Left ventricle myocardium inferior (tissue), 1 donor: ENCODE measurements at regions not wholly inside any gene's neighbourhood (a gene's known extent, or its start where the extent isn't known, plus 50 kb on each side); places are given as distances from the start of the nearest gene placed in this dataset.

Source experiments
- DNase-seq: peaks from one replicate; pipeline ENCODE4 v3.0.0-alpha.2; 2020
- H3K27ac ChIP-seq: fragments of 200-600 bp; replicated peaks from 2 replicates; pipeline ENCODE4 v1.8.0; 2021
- H3K27me3 ChIP-seq: fragments of 200-600 bp; 2 replicates; pipeline ENCODE4 v1.8.0; 2021; ENCODE audit warnings: low read depth
- H3K36me3 ChIP-seq: fragments of 200-600 bp; 2 replicates; pipeline ENCODE4 v1.8.0; 2021
- H3K4me1 ChIP-seq: fragments of 200-600 bp; 2 replicates; pipeline ENCODE4 v1.8.0; 2021
- H3K4me3 ChIP-seq: fragments of 200-600 bp; 2 replicates; pipeline ENCODE4 v1.8.0; 2021; ENCODE audit warnings: mild to moderate bottlenecking, moderate library complexity
- H3K9me3 ChIP-seq: fragments of 200-600 bp; replicated peaks from 2 replicates; pipeline ENCODE4 v1.8.0; 2021
- intact Hi-C: fragments of 100-400 bp; cut with micrococcal nuclease; formaldehyde crosslinking; loops from one replicate; pipeline ENCODE4 v1.11.0; 2022
- TF ChIP-seq, protein P1 (sequence below): fragments of 200-600 bp; IDR thresholded peaks from 2 replicates; pipeline ENCODE4 v1.8.0; 2021; ENCODE audit warnings: antibody characterized with exemption, mild to moderate bottlenecking, borderline replicate concordance
- donor health status: DM: no; HTN: yes; CAD: no; lungs with severe emphysema.

DNA sequence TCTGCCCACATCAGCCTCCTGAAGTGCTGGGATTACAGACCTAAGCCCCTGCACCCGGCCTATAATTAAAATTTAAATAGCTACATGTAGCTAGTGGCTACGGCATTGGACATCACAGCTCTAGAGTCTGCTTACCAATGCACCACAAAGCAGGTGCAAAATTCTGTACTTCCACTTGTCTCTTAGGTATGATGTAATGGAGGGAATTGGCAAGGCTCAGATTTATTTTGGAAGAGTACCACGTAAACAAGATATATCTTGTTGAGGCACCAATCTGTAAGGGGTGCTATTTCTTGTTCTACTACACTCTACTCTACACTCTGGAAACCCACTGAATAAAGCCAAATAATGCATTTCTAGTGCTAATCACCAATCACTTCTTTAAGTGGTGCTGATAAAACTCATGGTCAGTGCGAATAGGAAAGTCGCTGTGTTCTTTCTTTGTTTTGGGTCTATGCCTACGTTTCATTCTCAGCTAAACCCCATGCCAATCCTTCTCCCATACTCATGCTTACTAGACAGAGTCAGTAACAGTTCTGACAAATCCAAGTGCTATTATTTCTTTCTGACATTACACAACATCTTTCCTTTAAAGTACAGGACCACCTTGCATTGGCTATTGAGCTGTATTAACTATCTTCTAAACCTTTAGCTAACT, 92.3 kb downstream of the GC start:
- H3K27ac ChIP-seq = no peak overlapping the region

DNA sequence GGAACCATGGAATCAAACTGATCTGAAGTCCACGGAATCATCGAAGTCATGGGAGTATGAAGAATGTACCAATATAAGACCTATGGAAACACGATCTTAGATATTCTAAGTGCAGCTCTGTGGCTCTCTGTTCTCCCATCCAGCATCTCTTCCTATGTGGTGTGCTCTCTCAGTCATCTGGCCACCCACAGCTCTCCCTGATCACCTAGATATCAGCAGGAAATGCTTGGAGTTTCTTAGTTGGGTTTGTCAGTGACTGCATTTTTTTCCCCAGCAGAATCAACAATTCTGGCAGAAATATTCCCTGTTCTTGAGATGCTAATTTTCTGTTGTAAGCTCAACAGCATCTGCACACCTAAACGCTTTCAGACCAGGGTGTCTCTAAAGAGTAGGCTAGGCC, 94.1 kb downstream of the GC start:
- Histone ChIP-seq H3K4me1 (no peaks in the 10 kb centered on the region), H3K9me3 (no peaks in the 10 kb centered on the region), H3K4me3 (no peak overlapping the region), H3K27me3 (no peaks in the 10 kb centered on the region), H3K27ac (no peak overlapping the region), H3K36me3 (no peaks in the 10 kb centered on the region)
- intact Hi-C loops = no loop called here
- DNase-seq = no peak
- TF ChIP-seq, protein P1, sequence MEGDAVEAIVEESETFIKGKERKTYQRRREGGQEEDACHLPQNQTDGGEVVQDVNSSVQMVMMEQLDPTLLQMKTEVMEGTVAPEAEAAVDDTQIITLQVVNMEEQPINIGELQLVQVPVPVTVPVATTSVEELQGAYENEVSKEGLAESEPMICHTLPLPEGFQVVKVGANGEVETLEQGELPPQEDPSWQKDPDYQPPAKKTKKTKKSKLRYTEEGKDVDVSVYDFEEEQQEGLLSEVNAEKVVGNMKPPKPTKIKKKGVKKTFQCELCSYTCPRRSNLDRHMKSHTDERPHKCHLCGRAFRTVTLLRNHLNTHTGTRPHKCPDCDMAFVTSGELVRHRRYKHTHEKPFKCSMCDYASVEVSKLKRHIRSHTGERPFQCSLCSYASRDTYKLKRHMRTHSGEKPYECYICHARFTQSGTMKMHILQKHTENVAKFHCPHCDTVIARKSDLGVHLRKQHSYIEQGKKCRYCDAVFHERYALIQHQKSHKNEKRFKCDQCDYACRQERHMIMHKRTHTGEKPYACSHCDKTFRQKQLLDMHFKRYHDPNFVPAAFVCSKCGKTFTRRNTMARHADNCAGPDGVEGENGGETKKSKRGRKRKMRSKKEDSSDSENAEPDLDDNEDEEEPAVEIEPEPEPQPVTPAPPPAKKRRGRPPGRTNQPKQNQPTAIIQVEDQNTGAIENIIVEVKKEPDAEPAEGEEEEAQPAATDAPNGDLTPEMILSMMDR = no peak

More for the DNA sequence above, 92.3 kb downstream of the GC start:
- Histone ChIP-seq H3K36me3 (no peaks in the 10 kb centered on the region), H3K9me3 (no peaks in the 10 kb centered on the region), H3K4me1 (no peaks in the 10 kb centered on the region), H3K4me3 (no peak overlapping the region), H3K27me3 (no peaks in the 10 kb centered on the region)
- TF ChIP-seq, protein P1 = no peak
- intact Hi-C loops = no loop called here
- no peak for DNase-seq

DNA sequence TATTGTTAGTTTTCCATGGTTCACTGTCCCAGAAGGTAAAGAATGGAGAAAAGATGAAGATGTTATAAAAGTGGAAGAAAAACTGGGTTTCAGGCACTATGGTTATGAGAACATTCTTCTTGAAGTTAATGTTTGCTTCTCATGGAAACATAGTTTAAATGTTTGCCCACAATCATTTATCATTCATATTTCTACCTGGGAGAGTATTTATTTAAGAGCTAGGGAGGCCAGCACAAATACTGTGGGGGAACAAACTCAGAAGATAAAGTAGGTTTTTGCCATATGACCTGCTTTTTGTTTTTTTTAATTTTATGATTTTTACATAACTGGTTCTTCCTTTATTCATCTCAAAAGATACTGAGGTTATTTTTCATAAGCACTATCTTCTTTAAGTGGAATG, 96.8 kb downstream of the GC start:
- no peak for DNase-seq
- H3K9me3 ChIP-seq = no peaks in the 10 kb centered on the region
- H3K27ac ChIP-seq = no peak overlapping the region
- H3K36me3 ChIP-seq = no peaks in the 10 kb centered on the region
- TF ChIP-seq, protein P1 = no peak
- no peaks in the 10 kb centered on the region for H3K4me1 ChIP-seq
- no peaks in the 10 kb centered on the region for H3K27me3 ChIP-seq
- H3K4me3 ChIP-seq = no peak overlapping the region
- intact Hi-C loops = no loop called here

DNA sequence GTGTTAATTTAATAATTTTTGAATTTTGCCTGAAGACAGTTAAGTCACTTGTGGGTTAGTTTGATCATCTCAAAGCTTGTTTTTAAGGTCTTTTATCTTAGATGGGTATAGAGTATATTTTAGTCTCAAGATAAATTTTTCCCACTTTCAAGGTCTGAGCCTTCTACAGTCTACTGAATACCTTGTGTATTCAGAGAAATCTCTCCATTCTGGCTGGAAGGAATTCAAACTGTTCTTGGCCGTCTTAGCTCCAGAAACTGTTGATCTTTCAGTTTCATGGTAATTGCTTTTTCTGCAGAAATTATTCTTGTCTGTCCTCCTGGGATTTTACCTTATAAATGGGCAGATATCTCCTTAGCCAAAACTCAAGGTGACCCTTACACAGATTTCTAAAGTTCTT, 97.9 kb downstream of the GC start:
- H3K36me3 ChIP-seq = no peaks in the 10 kb centered on the region
- no peak overlapping the region for H3K4me3 ChIP-seq
- no peaks in the 10 kb centered on the region for H3K4me1 ChIP-seq
- no peaks in the 10 kb centered on the region for H3K27me3 ChIP-seq
- H3K27ac ChIP-seq = no peak overlapping the region
- DNase-seq = no peak
- no peaks in the 10 kb centered on the region for H3K9me3 ChIP-seq
- TF ChIP-seq, protein P1 = no peak
- intact Hi-C loops = no loop called here

DNA sequence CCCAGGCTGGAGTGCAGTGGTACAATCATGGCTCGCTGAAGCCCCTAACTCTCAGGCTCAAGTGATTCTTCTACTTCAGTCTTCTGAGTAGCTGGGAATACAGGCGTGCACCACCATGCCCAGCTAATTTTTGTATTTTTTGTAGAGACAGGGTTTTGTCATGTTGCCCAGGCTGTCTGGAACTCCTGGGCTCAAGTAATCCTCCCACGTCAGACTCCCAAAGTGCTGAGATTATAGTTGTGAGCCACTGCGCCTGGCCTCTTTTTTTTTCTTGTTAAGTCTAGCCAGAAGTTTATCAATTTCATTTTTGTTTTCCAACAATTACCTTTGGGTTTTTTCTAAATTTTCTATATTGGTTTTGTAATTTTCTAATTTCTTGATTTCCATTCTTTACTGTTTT, 100.6 kb downstream of the GC start:
- no peaks in the 10 kb centered on the region for H3K9me3 ChIP-seq
- no peaks in the 10 kb centered on the region for H3K27me3 ChIP-seq
- H3K4me1 ChIP-seq = no peaks in the 10 kb centered on the region
- H3K4me3 ChIP-seq = no peak overlapping the region
- H3K27ac ChIP-seq = no peak overlapping the region
- TF ChIP-seq, protein P1 = no peak
- intact Hi-C loops = no loop called here
- DNase-seq = no peak
- no peaks in the 10 kb centered on the region for H3K36me3 ChIP-seq
